ENCODE measurements at regions not wholly inside any gene's neighbourhood (a gene's known extent, or its start where the extent isn't known, plus 50 kb on each side); places are given as distances from the start of the nearest gene placed in this dataset.
A peak's percentile ranks its signal among the peaks of the same experiment; 100 is the strongest.

- peak; percentile 44 for DNase-seq
Measured at GRCh38 chr4:56286763-56287162, 100.5 kb downstream of the AASDH start.

DNA sequence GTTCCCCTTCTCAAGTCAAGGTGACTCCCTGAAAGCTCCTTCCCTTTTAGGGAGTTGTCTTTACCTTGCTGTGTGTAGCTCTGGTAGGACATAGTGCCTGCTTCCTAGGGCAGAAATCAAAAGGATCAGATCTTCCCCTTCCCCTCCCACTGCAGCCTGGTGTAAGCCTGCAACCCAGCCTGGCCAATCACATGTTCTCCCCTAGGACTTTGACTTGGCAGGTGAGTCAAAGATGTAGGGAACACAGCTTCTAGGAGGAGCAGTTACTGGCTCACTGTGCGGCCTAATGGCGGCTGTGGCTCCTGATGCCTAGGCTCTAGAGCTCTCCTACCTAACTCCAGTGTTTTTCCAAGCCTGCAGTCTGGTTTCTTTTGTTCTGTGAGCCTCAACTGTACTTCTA lies 103.9 kb downstream of the AASDH start:
- DNase-seq: no peak

- no peak for DNase-seq
Measured at GRCh38 chr4:56282004-56282403, 105.3 kb downstream of the AASDH start.

GRCh38 chr4:56276547-56276946 lies 110.7 kb downstream of the AASDH start:
- DNase-seq: peak; percentile 15

- DNase-seq: no peak
Measured at GRCh38 chr4:56273391-56273790, 113.9 kb downstream of the AASDH start.

- DNase-seq: no peak
Measured at GRCh38 chr4:56272927-56273326, 114.4 kb downstream of the AASDH start.

DNA sequence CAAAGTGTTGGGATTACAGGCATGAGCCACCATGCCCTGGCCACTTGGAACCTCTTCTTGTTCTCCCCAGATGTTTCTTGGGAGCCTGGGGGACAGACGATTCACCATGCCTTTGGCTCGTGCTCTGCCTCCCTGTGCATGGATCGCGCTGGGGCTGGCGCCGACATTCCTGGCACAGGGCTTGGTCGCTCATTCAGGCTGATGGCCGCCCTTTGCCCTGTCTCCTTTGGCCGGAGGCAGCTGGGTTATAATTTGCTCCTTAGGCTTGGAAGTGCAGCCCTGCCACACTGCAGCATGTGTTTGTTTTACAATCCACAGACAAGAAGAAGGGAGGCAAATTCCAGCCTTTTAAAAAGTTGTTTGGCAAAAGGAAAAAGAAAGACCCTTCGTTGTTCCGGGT lies 115.3 kb downstream of the AASDH start:
- DNase-seq: no peak

DNA sequence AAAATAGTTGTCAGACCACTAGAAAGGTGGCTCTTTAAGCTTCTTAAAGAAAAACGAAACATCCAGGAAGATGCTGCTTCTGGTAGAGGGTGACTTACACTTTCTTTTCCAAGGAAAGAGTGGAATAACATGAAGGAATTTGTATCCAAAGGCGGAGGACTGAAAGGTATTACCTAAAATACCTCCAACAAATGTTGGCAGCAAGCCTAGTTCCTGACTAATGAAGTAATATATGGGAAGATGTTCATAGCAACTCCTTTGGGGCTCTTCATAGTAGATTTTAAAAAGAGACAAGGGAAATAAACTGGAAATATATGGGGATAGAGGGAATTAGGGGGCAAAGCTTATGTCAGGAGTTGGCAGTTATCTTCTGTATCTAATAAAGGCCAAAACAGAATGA lies 116.2 kb downstream of the AASDH start:
- peak; percentile 19 for DNase-seq

DNA sequence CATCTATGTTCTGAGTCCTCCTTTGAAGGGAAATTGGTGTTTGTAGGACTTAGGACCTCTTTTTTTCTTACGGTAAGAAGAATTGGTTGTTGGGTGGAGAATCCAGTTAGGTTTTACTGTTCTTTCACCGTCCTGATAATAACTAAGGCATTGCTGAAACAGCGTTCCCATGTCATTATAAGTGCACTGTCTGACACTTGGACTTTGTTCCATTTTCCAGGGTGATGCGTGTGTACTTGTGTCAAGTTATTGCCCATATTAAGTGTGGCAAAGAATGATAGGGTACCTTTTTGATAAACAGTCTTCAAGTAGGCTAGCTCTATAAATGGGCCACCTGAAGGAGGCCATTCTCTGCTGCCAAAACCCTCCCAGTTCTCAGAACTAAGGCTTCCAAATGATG lies 119.7 kb downstream of the AASDH start:
- DNase-seq: no peak

- no peak for DNase-seq
Measured at GRCh38 chr4:56264873-56265272, 122.4 kb downstream of the AASDH start.

GRCh38 chr4:56261027-56261426 lies 126.3 kb downstream of the AASDH start:
- no peak for DNase-seq

DNA sequence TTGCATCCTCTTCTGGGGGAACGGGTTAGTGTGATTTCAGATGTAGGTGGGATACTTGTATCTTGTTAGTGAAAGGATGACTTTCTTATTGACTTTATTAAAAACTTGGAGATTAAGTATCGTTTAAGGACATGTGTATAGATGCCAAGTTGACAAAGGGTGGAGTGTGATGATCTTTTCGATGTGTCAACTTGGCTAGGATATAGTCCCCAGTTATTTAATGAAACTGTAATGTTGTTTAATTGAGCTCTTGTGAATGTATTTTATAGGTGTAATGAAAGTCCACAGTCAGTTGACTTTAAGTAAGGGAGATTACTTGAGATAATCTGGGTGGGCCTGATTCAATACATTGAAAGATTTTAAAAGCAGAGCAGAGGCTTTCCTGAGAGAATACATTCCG lies 127.0 kb downstream of the AASDH start:
- no peak for DNase-seq

GRCh38 chr4:56259655-56260054 lies 127.6 kb downstream of the AASDH start:
- DNase-seq: no peak

GRCh38 chr4:56255820-56256219 lies 131.5 kb downstream of the AASDH start:
- DNase-seq: peak; percentile 8

- no peak for DNase-seq
Measured at GRCh38 chr4:56253666-56254305, 133.5 kb downstream of the AASDH start.

DNA sequence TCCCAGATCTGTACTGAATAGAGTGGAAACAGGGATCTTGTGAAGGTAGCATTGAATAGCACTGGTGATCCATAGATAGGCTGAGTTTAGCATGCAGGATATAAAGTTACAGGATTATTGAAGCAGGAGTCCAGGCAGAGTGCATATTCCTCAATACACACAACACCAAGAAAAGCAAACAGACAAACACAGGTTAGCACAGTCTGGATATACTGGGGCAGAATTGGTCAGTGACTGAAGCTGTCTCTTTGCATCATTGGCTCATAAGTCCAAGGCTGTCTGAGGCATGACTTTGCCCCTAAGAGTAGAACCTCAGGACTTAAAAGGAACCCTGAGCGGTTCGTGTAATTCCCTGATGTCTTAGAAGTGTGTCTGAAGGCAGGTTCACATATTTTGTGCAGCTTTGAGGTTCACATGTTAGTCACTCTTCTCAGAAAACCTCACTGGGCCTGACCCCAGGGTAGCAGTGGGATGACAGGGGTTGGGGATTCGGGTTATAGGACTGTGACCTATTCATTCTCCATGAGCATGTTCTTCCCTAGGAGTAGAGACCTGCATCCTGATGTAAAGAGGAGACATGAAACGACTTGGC lies 134.6 kb downstream of the AASDH start:
- no peak for DNase-seq

DNA sequence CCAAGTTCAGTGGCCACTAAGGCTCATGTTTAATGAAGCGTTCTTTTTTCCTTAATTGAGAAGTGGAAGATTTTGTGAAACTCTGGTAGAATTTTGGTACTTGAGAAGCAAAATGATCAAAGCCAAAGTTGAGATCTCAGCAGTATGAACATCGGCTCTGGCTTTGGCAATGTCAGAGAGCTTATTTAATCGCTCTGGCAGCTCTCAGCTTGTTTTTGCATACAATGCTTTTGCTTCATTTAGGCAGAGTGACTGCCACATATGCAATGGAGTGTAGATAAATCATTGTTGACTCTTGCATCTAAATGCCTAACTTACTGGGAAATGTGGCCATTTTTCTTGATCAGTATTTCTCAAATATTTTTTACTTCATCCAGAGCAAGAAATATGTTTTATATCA lies 135.7 kb downstream of the AASDH start:
- no peak for DNase-seq

GRCh38 chr4:56250776-56251175 lies 136.5 kb downstream of the AASDH start:
- peak; percentile 71 for DNase-seq

DNA sequence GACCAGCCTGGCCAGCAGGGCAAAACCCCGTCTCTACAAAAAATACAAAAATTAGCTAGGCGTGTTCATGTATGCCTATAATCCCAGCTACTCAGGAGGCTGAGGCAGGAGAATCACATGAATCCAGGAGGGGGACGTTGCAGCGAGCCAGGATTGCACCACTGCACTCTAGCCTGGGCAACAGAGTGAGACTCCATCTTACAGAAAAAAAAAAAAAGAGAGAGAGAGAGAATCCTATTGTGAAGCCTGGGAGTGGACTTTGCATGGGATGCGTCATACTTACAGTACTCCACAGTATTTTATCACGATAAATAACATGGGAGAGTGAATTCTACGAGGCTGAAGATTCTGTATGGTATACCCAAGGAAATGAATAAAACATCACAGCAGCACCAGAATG lies 139.6 kb downstream of the AASDH start:
- no peak for DNase-seq

DNA sequence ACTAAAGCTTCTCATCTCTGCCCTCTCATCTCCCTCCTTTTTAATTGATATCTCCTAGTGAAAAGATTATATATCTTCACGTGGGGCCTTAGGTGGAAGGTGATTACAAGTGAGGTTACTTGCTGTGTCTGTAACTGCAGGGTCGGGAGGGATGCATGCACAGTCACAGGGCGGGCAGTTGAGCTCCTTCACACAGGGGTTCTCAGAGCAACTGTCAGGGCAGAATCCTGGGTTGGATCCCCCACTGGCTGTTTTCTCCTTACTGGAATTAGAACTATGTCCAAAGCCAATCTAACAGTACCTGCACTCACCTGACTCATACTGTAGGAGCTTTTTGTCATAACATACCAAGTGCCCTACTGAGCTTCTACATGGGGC lies 141.1 kb downstream of the AASDH start:
- no peak for DNase-seq

DNA sequence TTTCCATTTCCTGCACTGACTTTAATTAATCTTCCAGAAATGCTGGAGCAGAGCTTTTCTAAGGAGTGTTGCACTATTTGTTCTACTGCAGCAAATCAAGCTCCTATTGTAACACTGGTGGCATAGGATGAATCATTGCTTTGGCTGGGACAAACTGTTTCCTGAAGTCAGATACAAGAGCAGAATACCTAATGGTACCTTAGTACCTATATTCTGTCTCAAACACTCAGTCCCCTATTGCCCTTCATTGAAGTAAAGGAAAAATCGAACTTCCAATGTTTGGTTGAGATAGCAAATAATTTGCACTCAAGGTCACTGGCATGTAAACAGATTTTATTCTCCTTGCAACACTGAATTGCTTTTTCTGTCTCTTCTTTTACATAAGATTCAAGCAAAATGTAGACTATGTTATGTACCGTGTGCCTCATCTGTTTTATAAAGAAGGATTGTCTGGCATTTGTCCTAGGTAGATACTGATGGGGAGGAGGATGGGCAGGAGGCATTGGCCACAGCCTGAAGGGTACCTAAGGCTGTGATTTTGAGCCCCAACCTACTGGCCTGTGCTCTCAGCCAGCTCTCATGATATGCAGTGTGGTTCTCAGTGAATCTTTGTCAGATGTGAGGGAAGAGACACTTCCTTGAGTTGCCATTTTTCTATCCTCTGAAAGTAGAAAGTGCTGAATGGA lies 141.6 kb downstream of the AASDH start:
- no peak for DNase-seq

GRCh38 chr4:56244681-56245080 lies 142.6 kb downstream of the AASDH start:
- no peak for DNase-seq

DNA sequence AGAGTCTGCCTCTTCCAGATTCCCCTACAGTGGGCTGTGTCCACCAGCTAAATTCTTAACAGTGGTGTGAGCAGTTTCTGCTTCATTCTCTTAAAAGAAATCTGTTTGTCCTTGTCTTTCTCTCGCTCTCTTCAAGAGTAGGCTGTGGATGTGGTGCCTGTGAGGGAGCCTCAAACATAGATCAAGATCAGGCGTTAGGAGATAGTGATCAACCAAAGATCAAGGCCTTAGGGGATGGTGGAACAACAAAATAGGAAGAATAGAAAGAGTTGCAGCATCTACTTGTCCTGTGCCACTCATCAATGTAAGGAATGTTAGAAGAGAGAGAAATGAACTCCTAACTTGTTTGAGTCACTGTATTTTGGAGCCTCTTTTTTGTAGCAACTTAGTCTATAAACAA lies 144.2 kb downstream of the AASDH start:
- no peak for DNase-seq

- no peak for DNase-seq
Measured at GRCh38 chr4:56241500-56241899, 145.8 kb downstream of the AASDH start.

Data from fibroblast of skin of right quadriceps (primary cell).